ENCODE measurements at regions not wholly inside any gene's neighbourhood (a gene's known extent, or its start where the extent isn't known, plus 50 kb on each side); places are given as distances from the start of the nearest gene placed in this dataset.

GRCh38 chr4:24044610-24045589, 155.1 kb upstream of the PPARGC1A start:
- intact Hi-C loops (cut with DNase I; ENCODE audit: low total_unique reads) = no loop called here
- no peak overlapping the region for H3K4me3 ChIP-seq
- no peaks in the 10 kb centered on the region for H3K36me3 ChIP-seq
- no peak overlapping the region for H3K27ac ChIP-seq
- H3K4me1 ChIP-seq = no peaks in the 10 kb centered on the region
- no peaks in the 10 kb centered on the region for H3K27me3 ChIP-seq
- in situ Hi-C loops (cut with MboI; ENCODE audit: low sequenced_read_pairs in 4 of 4) = no loop called here
- ATAC-seq (no peak), DNase-seq (no peak)
- no peaks in the 10 kb centered on the region for H3K9me3 ChIP-seq
- TF ChIP-seq, protein P1, sequence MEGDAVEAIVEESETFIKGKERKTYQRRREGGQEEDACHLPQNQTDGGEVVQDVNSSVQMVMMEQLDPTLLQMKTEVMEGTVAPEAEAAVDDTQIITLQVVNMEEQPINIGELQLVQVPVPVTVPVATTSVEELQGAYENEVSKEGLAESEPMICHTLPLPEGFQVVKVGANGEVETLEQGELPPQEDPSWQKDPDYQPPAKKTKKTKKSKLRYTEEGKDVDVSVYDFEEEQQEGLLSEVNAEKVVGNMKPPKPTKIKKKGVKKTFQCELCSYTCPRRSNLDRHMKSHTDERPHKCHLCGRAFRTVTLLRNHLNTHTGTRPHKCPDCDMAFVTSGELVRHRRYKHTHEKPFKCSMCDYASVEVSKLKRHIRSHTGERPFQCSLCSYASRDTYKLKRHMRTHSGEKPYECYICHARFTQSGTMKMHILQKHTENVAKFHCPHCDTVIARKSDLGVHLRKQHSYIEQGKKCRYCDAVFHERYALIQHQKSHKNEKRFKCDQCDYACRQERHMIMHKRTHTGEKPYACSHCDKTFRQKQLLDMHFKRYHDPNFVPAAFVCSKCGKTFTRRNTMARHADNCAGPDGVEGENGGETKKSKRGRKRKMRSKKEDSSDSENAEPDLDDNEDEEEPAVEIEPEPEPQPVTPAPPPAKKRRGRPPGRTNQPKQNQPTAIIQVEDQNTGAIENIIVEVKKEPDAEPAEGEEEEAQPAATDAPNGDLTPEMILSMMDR (IDR thresholded peaks at IDR 0.05 in 4 of 5, conservative IDR thresholded peaks at IDR 0.05 in 1 of 5) = no peak
- no peak for TF ChIP-seq POLR2A (IDR thresholded peaks at IDR 0.05)

- no peaks in the 10 kb centered on the region for H3K36me3 ChIP-seq
- no peak overlapping the region for H3K4me3 ChIP-seq
- in situ Hi-C loops (cut with MboI; ENCODE audit: low sequenced_read_pairs in 4 of 4) (no loop called here), intact Hi-C loops (cut with DNase I; ENCODE audit: low total_unique reads) (no loop called here)
- no peaks in the 10 kb centered on the region for H3K9me3 ChIP-seq
- TF ChIP-seq POLR2A (IDR thresholded peaks at IDR 0.05) = no peak
- TF ChIP-seq, protein P1 (IDR thresholded peaks at IDR 0.05 in 4 of 5, conservative IDR thresholded peaks at IDR 0.05 in 1 of 5) = no peak
- ATAC-seq = no peak
- H3K27me3 ChIP-seq = no peaks in the 10 kb centered on the region
- no peak overlapping the region for H3K27ac ChIP-seq
- H3K4me1 ChIP-seq = no peaks in the 10 kb centered on the region
- no peak for DNase-seq
Observed at GRCh38 chr4:24042094-24042493, 152.2 kb upstream of the PPARGC1A start.

DNA sequence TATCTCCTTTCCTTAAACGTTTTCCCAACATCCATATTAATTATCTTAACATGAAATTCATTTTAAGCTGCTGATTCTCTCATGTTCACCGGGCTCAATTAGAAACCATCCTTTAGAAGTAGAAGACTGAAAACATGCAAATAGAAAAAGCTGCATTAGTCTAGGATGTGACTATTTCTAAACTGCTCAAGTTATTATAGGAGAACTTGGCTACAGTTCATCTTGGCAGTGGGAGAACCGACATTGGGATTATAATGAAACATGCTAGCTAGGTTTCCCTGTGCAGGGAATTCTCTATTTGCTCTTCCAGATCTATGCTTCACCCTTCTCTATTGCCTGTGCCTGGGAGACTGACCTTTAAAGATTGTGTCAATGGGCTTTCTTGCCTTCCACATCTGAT, 151.0 kb upstream of the PPARGC1A start:
- H3K36me3 ChIP-seq = no peaks in the 10 kb centered on the region
- ATAC-seq = no peak
- no peak for DNase-seq
- H3K4me1 ChIP-seq = no peaks in the 10 kb centered on the region
- H3K27me3 ChIP-seq = no peaks in the 10 kb centered on the region
- in situ Hi-C loops (cut with MboI; ENCODE audit: low sequenced_read_pairs in 4 of 4) (no loop called here), intact Hi-C loops (cut with DNase I; ENCODE audit: low total_unique reads) (no loop called here)
- no peak for TF ChIP-seq POLR2A (IDR thresholded peaks at IDR 0.05)
- TF ChIP-seq, protein P1 (IDR thresholded peaks at IDR 0.05 in 4 of 5, conservative IDR thresholded peaks at IDR 0.05 in 1 of 5) = no peak
- no peak overlapping the region for H3K4me3 ChIP-seq
- H3K9me3 ChIP-seq = no peaks in the 10 kb centered on the region
- H3K27ac ChIP-seq = no peak overlapping the region

DNA sequence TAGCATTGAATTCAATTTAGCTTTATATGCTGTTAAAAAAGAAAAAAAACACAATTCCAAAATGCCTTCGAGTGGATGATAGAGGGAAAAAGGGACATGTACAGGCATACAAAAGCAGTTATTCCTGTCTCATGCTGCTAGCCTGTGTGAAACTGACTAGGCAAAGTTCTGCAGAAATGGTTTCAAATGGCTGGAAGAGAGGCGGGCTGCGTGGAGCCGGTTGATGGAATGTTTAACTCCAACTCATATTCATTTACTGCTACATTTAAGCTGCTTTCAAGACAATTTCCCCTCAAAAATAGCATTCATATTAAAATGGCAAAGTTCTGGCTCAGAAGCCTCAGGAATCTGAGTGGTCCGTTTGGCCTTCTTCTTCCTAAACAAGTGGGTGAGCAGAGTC, 143.8 kb upstream of the PPARGC1A start:
- Histone ChIP-seq H3K9me3 (no peaks in the 10 kb centered on the region), H3K27ac (no peak overlapping the region), H3K4me1 (peaks cover 5 to 6% of the 10 kb centered on the region in 2 donors), H3K27me3 (no peaks in the 10 kb centered on the region), H3K36me3 (no peaks in the 10 kb centered on the region), H3K4me3 (no peak overlapping the region)
- in situ Hi-C loops (cut with MboI; ENCODE audit: low sequenced_read_pairs in 4 of 4) = no loop called here
- DNase-seq (no peak), ATAC-seq (no peak)
- no peak for TF ChIP-seq POLR2A (IDR thresholded peaks at IDR 0.05)
- TF ChIP-seq, protein P1 (IDR thresholded peaks at IDR 0.05 in 4 of 5, conservative IDR thresholded peaks at IDR 0.05 in 1 of 5) = no peak
- intact Hi-C loops (cut with DNase I; ENCODE audit: low total_unique reads) = no loop called here
